Fibroblast of the aortic adventitia (primary cell): ENCODE measurements at regions not wholly inside any gene's neighbourhood (a gene's known extent, or its start where the extent isn't known, plus 50 kb on each side); places are given as distances from the start of the nearest gene placed in this dataset.

Experiments used
- DNase-seq: peaks from one replicate; pipeline ENCODE4 v3.0.0-alpha.2; 2010; ENCODE audit warnings: low read depth
- H3K4me3 ChIP-seq: 2 replicates; pipeline ENCODE4 v1.5.1; 2011; ENCODE audit warnings: low read depth, mild to moderate bottlenecking, control low read depth, low read length, moderate library complexity
- CTCF ChIP-seq: IDR thresholded peaks from 2 replicates; pipeline ENCODE4 v1.5.1; 2011; ENCODE audit warnings: mild to moderate bottlenecking, low read length, control low read depth, inconsistent platforms; ENCODE audit not compliant: insufficient read depth

GRCh38 chr20:63079971-63080370, 73.2 kb upstream of the BHLHE23 start:
- no peak for TF ChIP-seq CTCF
- DNase-seq = no peak
- no peak overlapping the region for H3K4me3 ChIP-seq

GRCh38 chr20:63077705-63078104, 70.9 kb upstream of the BHLHE23 start:
- no peak for DNase-seq
- H3K4me3 ChIP-seq = no peak overlapping the region

GRCh38 chr20:63076421-63076820, 69.7 kb upstream of the BHLHE23 start:
- no peak for DNase-seq
- H3K4me3 ChIP-seq = no peak overlapping the region
- no peak for TF ChIP-seq CTCF

More at GRCh38 chr20:63077705-63078104, 70.9 kb upstream of the BHLHE23 start:
- TF ChIP-seq CTCF = no peak

GRCh38 chr20:63074631-63075030, 67.9 kb upstream of the BHLHE23 start:
- no peak overlapping the region for H3K4me3 ChIP-seq
- DNase-seq = no peak
- no peak for TF ChIP-seq CTCF

GRCh38 chr20:63074182-63074581, 67.4 kb upstream of the BHLHE23 start:
- H3K4me3 ChIP-seq = no peak overlapping the region
- no peak for TF ChIP-seq CTCF
- no peak for DNase-seq

- H3K4me3 ChIP-seq = no peak overlapping the region
- no peak for DNase-seq
- TF ChIP-seq CTCF = no peak
These were observed 66.9 kb upstream of the BHLHE23 start for GRCh38 chr20:63073738-63074065.

GRCh38 chr20:63072991-63073737, 66.4 kb upstream of the BHLHE23 start:
- no peak overlapping the region for H3K4me3 ChIP-seq
- no peak for TF ChIP-seq CTCF
- DNase-seq = no peak
